ENCODE measurements at regions not wholly inside any gene's neighbourhood (a gene's known extent, or its start where the extent isn't known, plus 50 kb on each side); places are given as distances from the start of the nearest gene placed in this dataset.

- TF ChIP-seq, protein P1, sequence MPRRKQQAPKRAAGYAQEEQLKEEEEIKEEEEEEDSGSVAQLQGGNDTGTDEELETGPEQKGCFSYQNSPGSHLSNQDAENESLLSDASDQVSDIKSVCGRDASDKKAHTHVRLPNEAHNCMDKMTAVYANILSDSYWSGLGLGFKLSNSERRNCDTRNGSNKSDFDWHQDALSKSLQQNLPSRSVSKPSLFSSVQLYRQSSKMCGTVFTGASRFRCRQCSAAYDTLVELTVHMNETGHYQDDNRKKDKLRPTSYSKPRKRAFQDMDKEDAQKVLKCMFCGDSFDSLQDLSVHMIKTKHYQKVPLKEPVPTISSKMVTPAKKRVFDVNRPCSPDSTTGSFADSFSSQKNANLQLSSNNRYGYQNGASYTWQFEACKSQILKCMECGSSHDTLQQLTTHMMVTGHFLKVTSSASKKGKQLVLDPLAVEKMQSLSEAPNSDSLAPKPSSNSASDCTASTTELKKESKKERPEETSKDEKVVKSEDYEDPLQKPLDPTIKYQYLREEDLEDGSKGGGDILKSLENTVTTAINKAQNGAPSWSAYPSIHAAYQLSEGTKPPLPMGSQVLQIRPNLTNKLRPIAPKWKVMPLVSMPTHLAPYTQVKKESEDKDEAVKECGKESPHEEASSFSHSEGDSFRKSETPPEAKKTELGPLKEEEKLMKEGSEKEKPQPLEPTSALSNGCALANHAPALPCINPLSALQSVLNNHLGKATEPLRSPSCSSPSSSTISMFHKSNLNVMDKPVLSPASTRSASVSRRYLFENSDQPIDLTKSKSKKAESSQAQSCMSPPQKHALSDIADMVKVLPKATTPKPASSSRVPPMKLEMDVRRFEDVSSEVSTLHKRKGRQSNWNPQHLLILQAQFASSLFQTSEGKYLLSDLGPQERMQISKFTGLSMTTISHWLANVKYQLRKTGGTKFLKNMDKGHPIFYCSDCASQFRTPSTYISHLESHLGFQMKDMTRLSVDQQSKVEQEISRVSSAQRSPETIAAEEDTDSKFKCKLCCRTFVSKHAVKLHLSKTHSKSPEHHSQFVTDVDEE (CRISPR knock-in tag; IDR thresholded peaks at IDR 0.05), result no peak
- no peak for TF ChIP-seq CSDC2 (CRISPR knock-in tag; IDR thresholded peaks at IDR 0.05)
- no peak for ATAC-seq
Measured at GRCh38 chr11:116698080-116698479, 74.7 kb downstream of the BUD13 start.

GRCh38 chr11:116697639-116698038, 75.1 kb downstream of the BUD13 start:
- no peak for ATAC-seq
- TF ChIP-seq ZC3H10 (CRISPR knock-in tag; IDR thresholded peaks at IDR 0.05) (no peak), ZNF8 (CRISPR knock-in tag; IDR thresholded peaks at IDR 0.05) (no peak), ZNF70 (CRISPR knock-in tag; IDR thresholded peaks at IDR 0.05) (no peak), ESRRG (CRISPR knock-in tag; IDR thresholded peaks at IDR 0.05) (no peak), GLIS3 (CRISPR knock-in tag; IDR thresholded peaks at IDR 0.05) (no peak), ZFP30 (CRISPR knock-in tag; IDR thresholded peaks at IDR 0.05) (no peak), BACH2 (CRISPR knock-in tag; IDR thresholded peaks at IDR 0.05; ENCODE audit: borderline replicate concordance) (no peak), ZNF565 (CRISPR knock-in tag; conservative IDR thresholded peaks at IDR 0.05; ENCODE audit: low read depth) (no peak), ISL1 (CRISPR knock-in tag; IDR thresholded peaks at IDR 0.05) (no peak)
- TF ChIP-seq, protein P2, sequence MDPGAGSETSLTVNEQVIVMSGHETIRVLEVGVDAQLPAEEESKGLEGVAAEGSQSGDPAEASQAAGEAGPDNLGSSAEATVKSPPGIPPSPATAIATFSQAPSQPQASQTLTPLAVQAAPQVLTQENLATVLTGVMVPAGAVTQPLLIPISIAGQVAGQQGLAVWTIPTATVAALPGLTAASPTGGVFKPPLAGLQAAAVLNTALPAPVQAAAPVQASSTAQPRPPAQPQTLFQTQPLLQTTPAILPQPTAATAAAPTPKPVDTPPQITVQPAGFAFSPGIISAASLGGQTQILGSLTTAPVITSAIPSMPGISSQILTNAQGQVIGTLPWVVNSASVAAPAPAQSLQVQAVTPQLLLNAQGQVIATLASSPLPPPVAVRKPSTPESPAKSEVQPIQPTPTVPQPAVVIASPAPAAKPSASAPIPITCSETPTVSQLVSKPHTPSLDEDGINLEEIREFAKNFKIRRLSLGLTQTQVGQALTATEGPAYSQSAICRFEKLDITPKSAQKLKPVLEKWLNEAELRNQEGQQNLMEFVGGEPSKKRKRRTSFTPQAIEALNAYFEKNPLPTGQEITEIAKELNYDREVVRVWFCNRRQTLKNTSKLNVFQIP (CRISPR knock-in tag; IDR thresholded peaks at IDR 0.05; ENCODE audit: borderline replicate concordance, low read depth), result no peak
- TF ChIP-seq, protein P1 (CRISPR knock-in tag; IDR thresholded peaks at IDR 0.05), result no peak

GRCh38 chr11:116697011-116697410, 75.8 kb downstream of the BUD13 start:
- TF ChIP-seq CSDC2 (CRISPR knock-in tag; IDR thresholded peaks at IDR 0.05), result no peak
- TF ChIP-seq GLIS3 (CRISPR knock-in tag; IDR thresholded peaks at IDR 0.05), result no peak
- TF ChIP-seq CSRNP3 (CRISPR knock-in tag; IDR thresholded peaks at IDR 0.05), result no peak
- TF ChIP-seq SNAI2 (CRISPR knock-in tag; IDR thresholded peaks at IDR 0.05), result no peak
- no peak for TF ChIP-seq RARB (CRISPR knock-in tag; IDR thresholded peaks at IDR 0.05)
- no peak for TF ChIP-seq PPARA (CRISPR knock-in tag; IDR thresholded peaks at IDR 0.05; ENCODE audit: borderline replicate concordance)
- no peak for TF ChIP-seq TCF4 (CRISPR knock-in tag; IDR thresholded peaks at IDR 0.05; ENCODE audit: borderline replicate concordance)
- TF ChIP-seq ZFP3 (CRISPR knock-in tag; IDR thresholded peaks at IDR 0.05), result no peak
- no peak for TF ChIP-seq ZFP30 (CRISPR knock-in tag; IDR thresholded peaks at IDR 0.05)

DNA sequence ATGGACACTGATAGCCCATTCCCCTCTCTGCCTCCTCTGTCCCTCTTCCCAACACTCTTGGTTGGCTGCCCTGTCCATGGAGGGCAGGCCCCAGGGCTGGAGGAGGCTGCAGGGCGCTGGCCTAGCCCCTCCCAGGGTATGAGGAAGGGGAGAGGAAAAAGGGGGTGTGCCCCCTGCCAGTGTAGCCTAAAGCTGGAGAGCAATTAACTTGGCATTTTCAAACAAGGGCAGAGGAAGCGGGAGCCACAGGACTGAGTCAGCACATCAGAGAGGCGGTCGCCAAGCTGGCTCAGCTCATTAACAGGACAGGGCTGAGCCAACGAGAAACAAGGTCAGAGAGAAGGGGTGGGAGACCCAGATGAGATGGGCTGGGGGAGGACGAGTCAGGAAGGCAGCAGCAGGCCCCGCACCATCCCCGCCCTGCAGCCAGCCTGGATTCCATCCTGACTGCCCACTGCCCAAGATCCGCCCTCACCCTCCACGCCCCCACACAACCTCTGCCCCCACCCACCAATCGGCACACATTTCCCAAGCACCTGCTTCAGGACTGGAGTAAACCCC, 76.3 kb downstream of the BUD13 start:
- ATAC-seq, result peak; percentile 32
- TF ChIP-seq ISL1 (CRISPR knock-in tag; IDR thresholded peaks at IDR 0.05) (no peak), ARNTL (CRISPR knock-in tag; IDR thresholded peaks at IDR 0.05; ENCODE audit: borderline replicate concordance, low read depth) (no peak), ZNF8 (CRISPR knock-in tag; IDR thresholded peaks at IDR 0.05) (no peak), ZNF565 (CRISPR knock-in tag; conservative IDR thresholded peaks at IDR 0.05; ENCODE audit: low read depth) (no peak), ZFP3 (CRISPR knock-in tag; IDR thresholded peaks at IDR 0.05) (no peak), TOX (CRISPR knock-in tag; IDR thresholded peaks at IDR 0.05; ENCODE audit: borderline replicate concordance) (no peak), TCF4 (CRISPR knock-in tag; IDR thresholded peaks at IDR 0.05; ENCODE audit: borderline replicate concordance) (no peak), BACH2 (CRISPR knock-in tag; IDR thresholded peaks at IDR 0.05; ENCODE audit: borderline replicate concordance) (no peak), ESRRG (CRISPR knock-in tag; IDR thresholded peaks at IDR 0.05) (no peak), SNAI2 (CRISPR knock-in tag; IDR thresholded peaks at IDR 0.05) (no peak)
- TF ChIP-seq, protein P3, sequence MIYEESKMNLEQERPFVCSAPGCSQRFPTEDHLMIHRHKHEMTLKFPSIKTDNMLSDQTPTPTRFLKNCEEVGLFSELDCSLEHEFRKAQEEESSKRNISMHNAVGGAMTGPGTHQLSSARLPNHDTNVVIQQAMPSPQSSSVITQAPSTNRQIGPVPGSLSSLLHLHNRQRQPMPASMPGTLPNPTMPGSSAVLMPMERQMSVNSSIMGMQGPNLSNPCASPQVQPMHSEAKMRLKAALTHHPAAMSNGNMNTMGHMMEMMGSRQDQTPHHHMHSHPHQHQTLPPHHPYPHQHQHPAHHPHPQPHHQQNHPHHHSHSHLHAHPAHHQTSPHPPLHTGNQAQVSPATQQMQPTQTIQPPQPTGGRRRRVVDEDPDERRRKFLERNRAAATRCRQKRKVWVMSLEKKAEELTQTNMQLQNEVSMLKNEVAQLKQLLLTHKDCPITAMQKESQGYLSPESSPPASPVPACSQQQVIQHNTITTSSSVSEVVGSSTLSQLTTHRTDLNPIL (CRISPR knock-in tag; IDR thresholded peaks at IDR 0.05; ENCODE audit: low read depth), result no peak
- TF ChIP-seq, protein P2 (CRISPR knock-in tag; IDR thresholded peaks at IDR 0.05; ENCODE audit: borderline replicate concordance, low read depth), result no peak

More at GRCh38 chr11:116697011-116697410, 75.8 kb downstream of the BUD13 start:
- ATAC-seq, result no peak
